EH (cell line): ENCODE measurements at regions not wholly inside any gene's neighbourhood (a gene's known extent, or its start where the extent isn't known, plus 50 kb on each side); places are given as distances from the start of the nearest gene placed in this dataset.

Source experiments
- DNase-seq: peaks from one replicate; pipeline ENCODE4 v3.0.0-alpha.2; 2015; ENCODE audit warnings: low read depth

DNA sequence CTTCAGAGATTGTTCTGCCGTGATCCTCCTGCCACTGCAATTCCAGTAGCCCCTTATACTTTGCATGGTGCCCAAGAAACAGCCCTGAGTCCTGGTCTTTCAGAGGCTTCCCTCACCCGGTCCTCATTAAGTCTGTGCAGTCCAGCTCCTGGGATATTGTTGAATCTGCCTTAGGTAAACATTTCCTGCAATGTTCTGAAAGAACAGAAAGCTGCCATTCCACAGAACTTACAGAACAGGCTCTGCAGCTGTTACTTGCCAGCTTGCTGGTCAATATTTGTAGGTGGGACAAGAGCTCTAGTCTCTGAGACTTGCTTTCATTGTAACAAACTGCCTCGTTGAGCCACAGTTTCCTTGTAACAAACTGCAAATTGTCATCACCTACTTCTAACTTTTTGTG is 115.0 kb upstream of the KIF5B start:
- no peak for DNase-seq

GRCh38 chr10:32169556-32169955 is 113.3 kb upstream of the KIF5B start:
- no peak for DNase-seq

GRCh38 chr10:32167450-32167849 is 111.2 kb upstream of the KIF5B start:
- no peak for DNase-seq

- no peak for DNase-seq
These were observed 110.1 kb upstream of the KIF5B start for GRCh38 chr10:32166365-32166764.

GRCh38 chr10:32163762-32164148 is 107.5 kb upstream of the KIF5B start:
- DNase-seq: no peak

GRCh38 chr10:32163071-32163761 is 107.0 kb upstream of the KIF5B start:
- DNase-seq: peak; percentile 54

DNA sequence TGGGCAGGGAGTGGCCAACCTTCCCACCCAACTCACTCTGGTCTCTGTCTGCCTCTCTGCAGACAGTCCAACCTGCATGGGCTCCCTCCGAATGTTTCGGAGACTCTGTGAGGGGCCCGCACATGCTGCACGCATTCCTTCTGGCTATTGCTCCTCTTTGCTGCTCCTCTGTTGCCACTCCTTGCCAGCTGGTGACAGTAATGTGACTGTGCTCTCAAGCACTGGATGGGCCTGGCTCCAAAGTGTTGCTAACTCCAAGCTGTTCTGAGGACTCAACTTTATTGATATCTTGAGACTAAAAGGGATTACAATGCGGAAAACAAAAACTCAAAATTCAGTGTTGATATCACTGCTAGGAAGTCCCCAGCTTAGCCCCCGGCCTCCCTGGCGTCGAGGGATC is 105.4 kb upstream of the KIF5B start:
- no peak for DNase-seq

- DNase-seq: no peak
These were observed 104.6 kb upstream of the KIF5B start for GRCh38 chr10:32160864-32161263.

DNA sequence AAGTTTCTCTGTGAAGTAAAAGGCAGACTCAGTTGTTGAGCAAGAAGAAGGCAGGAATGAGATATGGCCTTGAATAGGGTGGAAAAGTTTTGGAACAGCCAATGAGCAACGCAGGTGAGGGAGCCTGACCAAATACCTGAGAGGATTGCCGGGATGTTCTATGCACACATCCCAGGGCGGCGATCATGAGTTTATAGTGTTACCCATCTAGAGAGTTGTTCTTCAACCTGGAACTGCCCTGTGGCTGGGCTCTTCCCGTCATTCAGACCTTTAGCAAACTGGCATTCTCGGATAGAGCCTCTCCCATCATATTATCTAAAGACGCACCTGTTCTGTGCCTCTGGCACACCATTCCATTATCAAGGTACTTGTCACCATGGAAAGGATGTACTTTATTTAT is 103.0 kb upstream of the KIF5B start:
- no peak for DNase-seq

GRCh38 chr10:32156031-32156495 is 99.8 kb upstream of the KIF5B start:
- DNase-seq: no peak

DNA sequence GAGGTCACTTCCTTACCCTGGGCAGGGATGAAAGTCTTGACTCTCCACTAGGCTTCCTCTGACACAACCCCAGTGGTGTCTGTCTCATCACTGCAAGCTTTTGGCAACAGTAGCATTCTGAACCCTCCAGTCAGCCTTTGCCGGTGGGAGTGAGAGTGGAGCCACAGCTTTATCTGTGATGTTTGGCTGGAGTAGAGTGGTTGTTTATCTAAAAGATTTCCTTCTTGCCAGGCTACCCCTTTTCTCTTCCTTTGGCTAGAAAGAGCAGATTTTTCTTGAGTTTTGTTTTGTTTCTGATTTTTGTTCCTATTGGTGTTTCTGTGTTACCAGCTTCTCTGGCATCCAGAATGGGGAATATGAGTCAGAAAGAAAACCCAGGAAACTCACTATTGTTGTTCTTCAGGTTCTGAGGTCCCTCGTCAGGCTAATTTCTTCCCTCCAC is 98.9 kb upstream of the KIF5B start:
- DNase-seq: peak; percentile 67

DNA sequence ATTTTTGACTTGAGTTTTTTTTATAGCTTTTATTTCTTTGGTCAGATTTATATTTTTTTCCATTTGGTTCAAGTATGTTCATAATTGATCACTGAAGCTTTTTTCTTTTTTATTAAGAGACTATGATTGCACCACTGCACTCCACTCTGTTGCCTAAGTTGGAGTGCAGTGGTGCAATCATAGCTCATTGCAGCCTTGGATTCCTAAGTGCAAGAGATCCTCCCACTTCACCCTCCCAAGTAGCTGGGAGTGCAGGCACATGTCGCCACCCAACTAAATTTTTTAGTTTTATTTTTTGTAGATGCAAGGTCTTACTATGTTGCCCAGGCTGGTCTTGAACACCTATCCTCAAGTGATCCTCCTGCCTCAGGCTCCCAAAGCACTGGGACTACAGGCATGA is 97.7 kb upstream of the KIF5B start:
- DNase-seq: no peak

- DNase-seq: no peak
These were observed 97.0 kb upstream of the KIF5B start for GRCh38 chr10:32153252-32153651.

DNA sequence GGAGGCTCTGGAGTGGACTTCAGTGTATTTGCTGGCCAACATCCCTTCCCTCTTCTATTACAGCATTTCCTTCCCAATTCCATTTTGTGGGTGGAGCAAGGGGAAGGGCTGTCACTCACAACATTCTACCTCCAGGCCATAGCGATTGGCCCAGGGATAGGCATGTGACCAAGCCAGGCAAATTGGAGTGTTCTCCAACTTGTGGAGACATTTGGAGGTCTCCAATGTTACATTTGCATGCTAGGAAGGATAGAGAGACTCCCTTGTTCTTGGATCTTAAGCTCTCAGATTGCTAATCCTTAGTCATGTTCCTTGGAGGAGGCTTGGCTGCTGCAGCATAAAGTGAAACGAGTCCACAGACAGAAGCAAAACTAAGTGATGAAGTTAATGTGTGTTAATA is 95.6 kb upstream of the KIF5B start:
- DNase-seq: no peak

GRCh38 chr10:32150532-32151101 is 94.4 kb upstream of the KIF5B start:
- DNase-seq: no peak

DNA sequence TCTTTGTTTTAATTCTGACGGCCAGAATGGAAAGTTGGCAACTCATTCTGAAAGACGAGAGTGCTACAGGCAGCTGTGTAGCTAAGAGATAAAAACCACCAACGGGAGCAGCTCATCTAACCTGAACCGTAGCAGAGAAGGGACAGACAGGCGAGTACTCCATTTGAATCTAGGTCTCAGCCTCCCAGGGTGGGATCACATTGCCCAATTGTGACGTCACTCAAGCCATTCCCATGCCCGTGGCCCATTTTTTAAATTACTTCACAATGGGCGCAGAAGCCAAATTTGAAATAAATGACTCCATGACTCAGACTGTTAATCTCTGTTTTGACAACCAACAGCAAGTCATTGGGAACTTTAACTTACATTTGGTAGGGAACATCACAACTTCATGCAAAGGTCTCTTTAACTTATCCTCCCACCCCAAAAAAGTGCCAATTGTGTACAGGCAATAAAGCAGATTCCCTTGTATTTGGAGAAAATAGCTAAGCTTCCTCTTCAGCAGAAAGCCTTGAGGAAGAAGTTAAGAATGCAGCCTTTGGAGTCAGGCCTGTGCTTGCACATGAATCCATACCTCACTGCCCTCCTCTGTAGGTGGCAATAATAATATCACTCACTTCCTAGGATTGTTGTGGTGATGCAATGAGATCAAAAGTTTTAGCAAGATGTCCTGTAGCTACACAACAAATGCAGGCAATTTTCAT is 93.2 kb upstream of the KIF5B start:
- peak; percentile 93 for DNase-seq

DNA sequence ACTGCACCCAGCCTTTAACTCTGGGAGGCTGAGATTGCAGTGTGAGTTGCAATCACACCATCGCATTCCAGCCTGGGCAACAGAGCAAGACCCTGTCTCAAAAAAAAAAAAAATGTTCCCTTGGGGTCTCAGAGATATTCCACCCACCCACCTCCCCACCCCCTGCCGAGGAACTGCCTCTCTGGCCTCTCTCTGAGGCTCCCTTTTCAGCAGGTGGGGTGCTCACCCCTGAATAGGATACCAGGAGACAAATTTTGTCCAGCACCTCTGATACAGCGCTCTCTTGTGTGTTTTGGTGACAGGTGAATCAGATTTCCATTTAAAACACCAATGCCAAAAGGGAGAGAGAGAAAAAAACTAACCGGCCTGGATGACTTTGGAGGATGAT is 92.6 kb upstream of the KIF5B start:
- no peak for DNase-seq

DNA sequence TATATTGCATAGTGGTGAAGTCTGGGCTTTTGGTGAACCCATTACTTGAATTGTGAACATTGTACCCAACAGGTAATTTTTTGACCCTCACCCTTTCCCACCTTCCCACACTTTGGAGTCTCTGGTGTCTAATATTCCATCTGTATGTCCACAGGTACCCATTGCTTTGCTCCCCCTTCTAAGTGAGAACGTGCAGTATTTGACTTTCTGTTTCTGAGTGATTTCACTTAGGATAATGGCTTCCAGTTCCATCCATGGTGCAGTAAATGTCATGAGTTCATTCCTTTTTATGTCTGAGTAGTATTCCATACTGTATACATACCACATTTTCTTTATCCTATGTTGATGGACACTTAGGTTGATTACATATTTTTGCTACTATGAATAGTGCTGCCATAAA is 91.5 kb upstream of the KIF5B start:
- DNase-seq: no peak

DNA sequence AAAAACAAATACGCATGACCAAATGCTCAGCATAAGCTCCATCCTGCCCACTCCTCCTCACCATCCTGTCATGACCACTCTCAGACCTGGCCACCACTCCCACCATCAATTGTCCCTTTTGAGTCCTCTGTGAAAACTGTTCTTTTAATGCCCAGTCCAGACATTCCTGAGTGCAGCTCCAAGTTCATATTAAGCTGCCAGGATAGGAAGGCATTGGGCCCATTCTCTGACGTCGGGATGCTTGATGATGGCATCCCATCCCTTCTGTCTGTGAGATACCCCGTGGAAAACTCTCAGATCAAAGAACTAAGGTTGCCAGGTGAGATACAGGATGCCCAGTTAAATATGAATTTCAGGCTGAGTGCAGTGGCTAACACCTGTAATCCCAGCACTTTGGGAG is 89.9 kb upstream of the KIF5B start:
- DNase-seq: no peak

DNA sequence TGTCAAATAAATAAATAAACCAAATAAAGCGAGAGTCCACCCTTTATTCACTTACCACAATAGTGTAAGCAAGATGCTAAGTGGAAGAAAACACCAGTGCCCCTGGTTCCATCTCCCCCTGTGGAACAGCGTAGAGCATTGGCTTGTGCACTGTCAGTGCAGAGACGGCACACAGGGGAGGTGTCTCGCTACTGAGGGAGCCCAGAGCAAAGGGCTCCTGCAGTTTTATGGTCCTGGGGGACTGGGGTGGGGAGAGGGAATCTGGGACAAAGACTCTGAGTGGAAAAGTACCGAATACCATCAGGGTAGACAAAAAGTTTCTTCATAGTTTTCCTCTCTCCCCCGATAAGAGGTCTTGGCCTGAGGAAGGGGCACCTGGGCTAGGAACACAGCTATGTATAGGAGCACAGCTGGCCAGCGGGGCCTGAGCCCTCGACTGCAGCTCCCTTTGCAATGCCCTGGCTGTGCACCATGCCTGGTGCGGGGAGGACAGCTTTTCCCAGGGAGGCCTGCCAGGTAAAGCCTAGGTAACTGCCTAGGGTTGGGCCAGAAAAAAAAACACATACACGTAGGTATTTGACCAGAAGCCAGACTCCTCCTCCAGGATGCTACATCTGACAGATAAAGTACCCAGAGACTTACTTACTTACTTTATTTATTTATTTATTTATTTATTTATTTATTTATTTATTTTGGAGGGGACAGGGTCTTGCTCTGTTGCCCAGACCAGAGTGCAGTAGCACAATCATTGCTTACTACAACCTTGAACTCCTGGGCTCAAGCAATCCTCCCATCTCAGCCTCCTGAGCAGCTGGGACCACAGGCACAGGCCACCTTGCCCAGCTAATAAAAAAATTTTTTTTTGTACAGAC is 88.8 kb upstream of the KIF5B start:
- no peak for DNase-seq

DNA sequence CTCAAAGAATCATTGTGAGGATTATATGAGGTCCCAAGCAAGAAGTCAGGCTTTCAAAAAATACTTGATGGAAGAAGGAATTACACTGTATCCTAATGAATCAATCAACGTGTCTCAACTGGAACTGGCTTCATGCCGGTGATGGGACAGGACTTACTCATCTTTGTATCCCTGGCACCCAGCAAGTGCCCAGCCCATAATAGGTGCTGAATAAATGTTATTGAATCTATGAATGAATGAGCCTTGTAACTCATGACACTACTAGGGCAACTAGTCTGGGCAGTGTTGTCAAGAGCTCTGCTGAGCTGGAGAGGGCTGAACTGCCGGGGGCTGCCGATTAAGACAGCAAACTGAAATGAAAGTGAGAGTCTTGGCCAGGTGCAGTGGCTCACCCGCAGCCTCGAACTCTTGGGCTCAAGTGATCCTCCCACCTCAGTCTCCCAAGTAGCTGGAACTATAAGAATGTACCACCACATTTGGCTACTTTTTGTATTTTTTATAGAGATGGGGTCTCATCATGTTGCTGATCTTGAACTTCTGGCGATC is 87.2 kb upstream of the KIF5B start:
- DNase-seq: no peak

GRCh38 chr10:32142646-32143045 is 86.4 kb upstream of the KIF5B start:
- peak; percentile 70 for DNase-seq
